B cell (primary cell): ENCODE measurements at regions not wholly inside any gene's neighbourhood (a gene's known extent, or its start where the extent isn't known, plus 50 kb on each side); places are given as distances from the start of the nearest gene placed in this dataset.

Experiments
- ATAC-seq: fragments of 200-7000 bp; cut with Tn5 transposase; one replicate; pipeline ENCODE4 v1.10.0; 2021; ENCODE audit warnings: low read depth, mild to moderate bottlenecking, moderate number of reproducible peaks, moderate library complexity
- CTCF ChIA-PET: fragments of 350-600 bp; sonication (Branson Sonifier 250); formaldehyde crosslinking; loops from one replicate; lab custom pipeline; 2021; ENCODE audit warnings: antibody characterized with exemption, inconsistent platforms; lab: Charles Lee
- POLR2A ChIA-PET: fragments of 350-600 bp; sonication (Branson Sonifier 250); formaldehyde crosslinking; loops from one replicate; lab custom pipeline; 2021; ENCODE audit warnings: antibody characterized with exemption; lab: Charles Lee
- DNase-seq: peaks from one replicate; pipeline ENCODE4 v3.0.0; 2013
- H2AFZ ChIP-seq: 2 replicates; pipeline ENCODE4 v1.6.1; 2012; ENCODE audit warnings: mild to moderate bottlenecking, low read depth, low read length; ENCODE audit not compliant: insufficient read depth, poor library complexity, severe bottlenecking
- H3K27ac ChIP-seq, 2 donors: 1 replicate in 1 of 2; 2 replicates in 1 of 2; pipeline ENCODE4 v1.5.1; 2012 to 2013; ENCODE audit warnings: low read length in 2 of 2, mild to moderate bottlenecking in 2 of 2, moderate library complexity in 1 of 2
- H3K27me3 ChIP-seq, 4 experiments: fragments of 200-600 bp in 1 of 4; sonication (generic) in 1 of 4; replicated peaks in 1 of 4; 1 replicate in 2 of 4; 2 replicates in 2 of 4; pipeline versions ENCODE4 v1.6.1 to v1.7.0; 2013 to 2016; ENCODE audit warnings: low read length in 3 of 4, mild to moderate bottlenecking in 2 of 4, mixed read lengths in 1 of 4, moderate library complexity in 1 of 4; ENCODE audit not compliant: insufficient read depth in 4 of 4, control insufficient read depth in 3 of 4; ENCODE audit errors: control extremely low read depth in 1 of 4
- H3K36me3 ChIP-seq, 2 experiments: replicated peaks in 1 of 2; 1 replicate in 1 of 2; 2 replicates in 1 of 2; pipeline versions ENCODE4 v1.6.1 to v1.7.1; 2013; ENCODE audit warnings: low read length in 1 of 2; ENCODE audit not compliant: insufficient read depth in 2 of 2, control insufficient read depth in 1 of 2; ENCODE audit errors: control extremely low read depth in 1 of 2, extremely low read depth in 1 of 2
- H3K4me1 ChIP-seq, 2 donors: fragments of 200-600 bp in 1 of 2; sonication (generic) in 1 of 2; 1 replicate in 1 of 2; 2 replicates in 1 of 2; pipeline versions ENCODE4 v1.5.1 to v1.6.1; 2013 to 2017; ENCODE audit warnings: low read length in 2 of 2; ENCODE audit not compliant: control insufficient read depth in 2 of 2, insufficient read depth in 2 of 2
- H3K4me2 ChIP-seq: replicated peaks from 2 replicates; pipeline ENCODE3; 2012; ENCODE audit warnings: mild to moderate bottlenecking, low read depth, low read length; ENCODE audit not compliant: poor library complexity, severe bottlenecking
- H3K4me3 ChIP-seq, 5 experiments: fragments of 200-600 bp in 1 of 5; sonication (generic) in 1 of 5; 1 replicate in 3 of 5; 2 replicates in 2 of 5; pipeline versions ENCODE4 v1.5.1 to v1.7.0; 2011 to 2016; ENCODE audit warnings: low read length in 4 of 5, mild to moderate bottlenecking in 4 of 5, low read depth in 2 of 5, control low read depth in 1 of 5, moderate library complexity in 1 of 5; ENCODE audit not compliant: insufficient read depth in 1 of 5; ENCODE audit errors: control extremely low read depth in 1 of 5, extremely low read depth in 1 of 5
- H3K79me2 ChIP-seq: fragments of 200-600 bp; sonication (generic); one replicate; pipeline ENCODE4 v1.6.0; 2016; ENCODE audit warnings: low read length; ENCODE audit not compliant: control insufficient read depth, insufficient read depth
- H3K9ac ChIP-seq: fragments of 200-600 bp; sonication (generic); 2 replicates; pipeline ENCODE4 v1.6.1; 2017; ENCODE audit warnings: mild to moderate bottlenecking, low read length, moderate library complexity
- H3K9me3 ChIP-seq, 3 donors: one replicate each; pipeline versions ENCODE4 v1.6.1 to v1.7.1; 2013; ENCODE audit warnings: low read length in 2 of 3; ENCODE audit not compliant: control insufficient read depth in 2 of 3, insufficient read depth in 1 of 3; ENCODE audit errors: control extremely low read depth in 1 of 3
- H4K20me1 ChIP-seq: 2 replicates; pipeline ENCODE4 v1.6.0; 2012; ENCODE audit warnings: mild to moderate bottlenecking, low read length; ENCODE audit not compliant: insufficient read depth, control insufficient read depth, poor library complexity, severe bottlenecking
- H3K27ac Mint-ChIP-seq: one replicate; pipeline ENCODE4 v1.8.0; 2021; ENCODE audit warnings: mixed read lengths
- H3K27me3 Mint-ChIP-seq: one replicate; pipeline ENCODE4 v1.8.0; 2021; ENCODE audit warnings: mixed read lengths
- H3K4me1 Mint-ChIP-seq: one replicate; pipeline ENCODE4 v1.8.0; 2021; ENCODE audit warnings: mixed read lengths
- H3K4me3 Mint-ChIP-seq: one replicate; pipeline ENCODE4 v1.8.0; 2021; ENCODE audit warnings: mixed read lengths
- H3K9me3 Mint-ChIP-seq: one replicate; pipeline ENCODE4 v1.8.0; 2022; ENCODE audit warnings: mixed read lengths; ENCODE audit not compliant: insufficient read depth
- EZH2 ChIP-seq: IDR thresholded peaks from 2 replicates; pipeline ENCODE4 v1.6.1; 2012; ENCODE audit warnings: borderline replicate concordance, low read depth, mild to moderate bottlenecking, moderate library complexity, low read length; ENCODE audit not compliant: insufficient read depth, poor library complexity, severe bottlenecking
- WGBS: methylation state at CpG from one replicate; pipeline ENCODE4 v1.1.5; 2013; ENCODE audit warnings: missing lambda C conversion rate; ENCODE audit not compliant: insufficient coverage; 5-methylcytosine and 5-hydroxymethylcytosine counted together
- intact Hi-C: fragments of 100-400 bp; cut with micrococcal nuclease; formaldehyde crosslinking; loops from one replicate; pipeline ENCODE4 v1.10.0; 2022
- TF ChIP-seq, protein P1 (sequence below): fragments of 200-600 bp; IDR thresholded peaks from one replicate; pipeline ENCODE4 v1.8.0; 2022; ENCODE audit warnings: antibody characterized with exemption, mild to moderate bottlenecking

DNA sequence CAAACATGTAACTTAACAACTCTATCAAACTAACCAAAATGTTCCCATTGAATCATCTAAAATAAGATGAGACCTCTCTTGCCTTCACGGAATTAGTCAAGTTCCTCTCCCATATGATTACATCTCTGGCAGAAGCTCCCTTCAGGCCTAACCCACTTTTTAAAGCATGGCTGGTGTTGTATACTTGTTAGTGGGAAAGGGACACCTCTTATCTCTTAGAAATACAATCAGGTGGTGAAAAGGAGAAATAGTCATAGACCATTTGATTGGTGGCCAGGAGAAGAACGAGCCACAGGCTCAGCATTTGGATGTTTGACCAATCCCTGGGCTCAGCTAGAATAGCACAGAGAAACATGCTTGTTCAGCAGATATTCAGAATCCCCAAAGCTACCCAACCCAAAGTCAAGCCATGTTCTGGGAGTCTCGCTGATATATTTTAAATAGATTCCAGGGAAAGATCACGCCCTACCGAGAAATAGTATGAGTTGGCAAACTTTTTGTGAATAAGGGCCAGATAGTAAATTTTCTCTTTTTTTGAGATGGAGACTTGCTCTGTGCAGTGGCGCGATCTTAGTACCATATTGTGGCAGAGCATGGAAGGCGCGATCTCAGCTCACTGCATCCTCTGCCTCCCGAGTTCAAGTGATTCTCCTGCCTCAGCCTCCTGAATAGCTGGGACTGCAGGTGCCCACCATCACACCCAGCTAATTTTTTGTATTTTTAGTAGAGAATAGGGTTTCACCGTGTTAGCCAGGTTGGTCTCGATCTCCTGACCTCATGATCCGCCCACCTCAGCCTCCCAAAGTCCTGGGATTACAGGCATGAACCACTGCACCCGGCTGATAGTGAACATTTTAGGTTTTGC, 126.3 kb upstream of the MYLIP start:
- no peaks in the 10 kb centered on the region for H4K20me1 ChIP-seq
- no peak overlapping the region for H3K4me2 ChIP-seq
- no peak for ATAC-seq
- no peak overlapping the region for H3K4me3 ChIP-seq
- H3K27me3 ChIP-seq, result no peaks in the 10 kb centered on the region
- no peak for DNase-seq
- no peaks in the 10 kb centered on the region for H3K36me3 ChIP-seq
- Mint-ChIP-seq H3K27ac (no peak overlapping the region), H3K4me1 (peaks cover 5% of the 10 kb centered on the region), H3K4me3 (no peak overlapping the region), H3K27me3 (peaks cover 12% of the 10 kb centered on the region), H3K9me3 (no peaks in the 10 kb centered on the region)
- TF ChIP-seq, protein P1, sequence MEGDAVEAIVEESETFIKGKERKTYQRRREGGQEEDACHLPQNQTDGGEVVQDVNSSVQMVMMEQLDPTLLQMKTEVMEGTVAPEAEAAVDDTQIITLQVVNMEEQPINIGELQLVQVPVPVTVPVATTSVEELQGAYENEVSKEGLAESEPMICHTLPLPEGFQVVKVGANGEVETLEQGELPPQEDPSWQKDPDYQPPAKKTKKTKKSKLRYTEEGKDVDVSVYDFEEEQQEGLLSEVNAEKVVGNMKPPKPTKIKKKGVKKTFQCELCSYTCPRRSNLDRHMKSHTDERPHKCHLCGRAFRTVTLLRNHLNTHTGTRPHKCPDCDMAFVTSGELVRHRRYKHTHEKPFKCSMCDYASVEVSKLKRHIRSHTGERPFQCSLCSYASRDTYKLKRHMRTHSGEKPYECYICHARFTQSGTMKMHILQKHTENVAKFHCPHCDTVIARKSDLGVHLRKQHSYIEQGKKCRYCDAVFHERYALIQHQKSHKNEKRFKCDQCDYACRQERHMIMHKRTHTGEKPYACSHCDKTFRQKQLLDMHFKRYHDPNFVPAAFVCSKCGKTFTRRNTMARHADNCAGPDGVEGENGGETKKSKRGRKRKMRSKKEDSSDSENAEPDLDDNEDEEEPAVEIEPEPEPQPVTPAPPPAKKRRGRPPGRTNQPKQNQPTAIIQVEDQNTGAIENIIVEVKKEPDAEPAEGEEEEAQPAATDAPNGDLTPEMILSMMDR, result no peak
- TF ChIP-seq EZH2, result no peak
- intact Hi-C loops, result no loop called here
- ChIA-PET CTCF (no interaction called here), POLR2A (no interaction called here)
- H2AFZ ChIP-seq, result no peak overlapping the region
- H3K9ac ChIP-seq, result no peak overlapping the region
- 96% methylated on average over 9 of the region's 14 CpGs for WGBS
- H3K9me3 ChIP-seq, result no peaks in the 10 kb centered on the region
- H3K79me2 ChIP-seq, result no peaks in the 10 kb centered on the region
- no peaks in the 10 kb centered on the region for H3K4me1 ChIP-seq
- H3K27ac ChIP-seq, result no peak overlapping the region

DNA sequence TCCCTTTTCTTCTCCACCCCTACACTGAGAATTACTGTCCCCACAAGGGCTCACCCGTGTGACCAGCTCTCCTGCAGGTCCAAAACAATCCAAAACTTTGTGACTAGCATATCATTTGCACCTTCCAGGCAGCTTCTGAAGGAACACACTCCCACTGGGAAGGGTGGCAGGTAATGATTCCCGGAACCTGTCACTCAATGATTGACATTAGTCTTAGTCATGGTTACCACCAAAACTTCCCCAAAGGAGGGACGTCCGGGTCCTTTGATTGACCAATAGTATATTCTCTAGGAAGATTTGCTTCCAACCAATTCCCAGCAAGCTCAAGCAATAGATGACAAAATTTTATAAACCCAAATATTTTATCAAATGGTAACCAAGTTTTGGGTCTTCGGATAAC, 127.7 kb upstream of the MYLIP start:
- Mint-ChIP-seq H3K27ac (no peak overlapping the region), H3K4me1 (no peaks in the 10 kb centered on the region), H3K27me3 (peaks cover 7% of the 10 kb centered on the region), H3K4me3 (no peak overlapping the region), H3K9me3 (no peaks in the 10 kb centered on the region)
- ChIA-PET CTCF (no interaction called here), POLR2A (interaction anchor here (0.7 kb wide), 1 partner anchor 1456 kb away, joined by 13 read pairs; no protein-coding TSS in a partner anchor)
- TF ChIP-seq EZH2, result no peak
- TF ChIP-seq, protein P1, result no peak
- Histone ChIP-seq H3K9ac (no peak overlapping the region), H3K4me3 (no peak overlapping the region), H3K27ac (no peak overlapping the region), H3K27me3 (no peaks in the 10 kb centered on the region), H3K9me3 (no peaks in the 10 kb centered on the region), H4K20me1 (no peaks in the 10 kb centered on the region), H3K79me2 (no peaks in the 10 kb centered on the region), H3K4me1 (no peaks in the 10 kb centered on the region), H3K4me2 (no peak overlapping the region), H3K36me3 (no peaks in the 10 kb centered on the region), H2AFZ (no peak overlapping the region)
- ATAC-seq (no peak), DNase-seq (no peak)
- 90% methylated on average over 1 of the region's 5 CpGs for WGBS
- intact Hi-C loops, result no loop called here
